ENCODE measurements at regions not wholly inside any gene's neighbourhood (a gene's known extent, or its start where the extent isn't known, plus 50 kb on each side); places are given as distances from the start of the nearest gene placed in this dataset.

DNA sequence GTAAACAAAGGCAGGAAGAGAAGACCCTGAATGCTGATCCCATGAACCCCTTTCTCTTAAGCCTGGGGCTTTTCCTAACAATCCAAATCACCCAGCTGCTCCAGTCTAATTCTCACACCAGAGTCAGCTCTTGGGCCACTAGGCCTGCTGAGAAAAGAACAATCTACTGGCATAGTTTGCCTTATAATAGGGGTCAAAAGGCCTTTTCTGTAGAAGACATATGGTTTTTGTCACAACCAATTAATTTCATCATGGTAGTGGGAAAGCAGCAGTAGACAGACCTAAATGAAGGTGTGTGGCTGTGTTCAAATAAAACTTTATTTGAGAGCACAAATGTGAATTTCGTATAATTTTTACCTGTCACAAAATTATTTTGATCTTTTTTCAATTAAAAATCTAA lies 994.7 kb upstream of the EPHA7 start:
- TF ChIP-seq EZH2 (optimal IDR thresholded peaks at IDR 0.05; ENCODE audit: low read depth, low read length) (no peak), EZH2phosphoT487 (IDR thresholded peaks at IDR 0.05; ENCODE audit: low read length) (no peak)
- TF ChIP-seq, protein P1, sequence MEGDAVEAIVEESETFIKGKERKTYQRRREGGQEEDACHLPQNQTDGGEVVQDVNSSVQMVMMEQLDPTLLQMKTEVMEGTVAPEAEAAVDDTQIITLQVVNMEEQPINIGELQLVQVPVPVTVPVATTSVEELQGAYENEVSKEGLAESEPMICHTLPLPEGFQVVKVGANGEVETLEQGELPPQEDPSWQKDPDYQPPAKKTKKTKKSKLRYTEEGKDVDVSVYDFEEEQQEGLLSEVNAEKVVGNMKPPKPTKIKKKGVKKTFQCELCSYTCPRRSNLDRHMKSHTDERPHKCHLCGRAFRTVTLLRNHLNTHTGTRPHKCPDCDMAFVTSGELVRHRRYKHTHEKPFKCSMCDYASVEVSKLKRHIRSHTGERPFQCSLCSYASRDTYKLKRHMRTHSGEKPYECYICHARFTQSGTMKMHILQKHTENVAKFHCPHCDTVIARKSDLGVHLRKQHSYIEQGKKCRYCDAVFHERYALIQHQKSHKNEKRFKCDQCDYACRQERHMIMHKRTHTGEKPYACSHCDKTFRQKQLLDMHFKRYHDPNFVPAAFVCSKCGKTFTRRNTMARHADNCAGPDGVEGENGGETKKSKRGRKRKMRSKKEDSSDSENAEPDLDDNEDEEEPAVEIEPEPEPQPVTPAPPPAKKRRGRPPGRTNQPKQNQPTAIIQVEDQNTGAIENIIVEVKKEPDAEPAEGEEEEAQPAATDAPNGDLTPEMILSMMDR (IDR thresholded peaks at IDR 0.05; ENCODE audit: low read length) = no peak

All from MM.1S (cell line).